GM19351 (cell line): ENCODE measurements at regions not wholly inside any gene's neighbourhood (a gene's known extent, or its start where the extent isn't known, plus 50 kb on each side); places are given as distances from the start of the nearest gene placed in this dataset.
"Not testable (repeated sequence)": the region's sequence is repeated elsewhere in the genome, so short reads cannot be mapped to it uniquely, and the experiment has no call there.

Experiments
- ATAC-seq: cut with Tn5 transposase; IDR thresholded peaks from one replicate; pipeline ENCODE4 v1.9.1; 2021; ENCODE audit warnings: mild to moderate bottlenecking, moderate library complexity; ENCODE audit not compliant: unreplicated experiment

GRCh38 chr1:25011943-25012638 is 82.0 kb upstream of the RUNX3 start:
- ATAC-seq = no peak

- no peak for ATAC-seq
Measured at GRCh38 chr1:25011275-25011674, 81.2 kb upstream of the RUNX3 start.

GRCh38 chr1:25009671-25010262 is 79.7 kb upstream of the RUNX3 start:
- no peak for ATAC-seq

- no peak for ATAC-seq
Measured at GRCh38 chr1:25008192-25008485, 78.1 kb upstream of the RUNX3 start.

GRCh38 chr1:25007390-25008191 is 77.5 kb upstream of the RUNX3 start:
- not testable (repeated sequence) for ATAC-seq

- no peak for ATAC-seq
Measured at GRCh38 chr1:25006770-25007169, 76.7 kb upstream of the RUNX3 start.

GRCh38 chr1:25004355-25004754 is 74.3 kb upstream of the RUNX3 start:
- ATAC-seq = no peak

- ATAC-seq = no peak
Measured at GRCh38 chr1:25003457-25004190, 73.5 kb upstream of the RUNX3 start.

- ATAC-seq = no peak
Measured at GRCh38 chr1:25003000-25003399, 72.9 kb upstream of the RUNX3 start.

- no peak for ATAC-seq
Measured at GRCh38 chr1:25001125-25001915, 71.2 kb upstream of the RUNX3 start.

- no peak for ATAC-seq
Measured at GRCh38 chr1:24999906-25000305, 69.8 kb upstream of the RUNX3 start.

- ATAC-seq = no peak
Measured at GRCh38 chr1:24999426-24999825, 69.3 kb upstream of the RUNX3 start.

- ATAC-seq = no peak
Measured at GRCh38 chr1:24998563-24999245, 68.6 kb upstream of the RUNX3 start.

- ATAC-seq = no peak
Measured at GRCh38 chr1:24996983-24997893, 67.2 kb upstream of the RUNX3 start.

- ATAC-seq = no peak
Measured at GRCh38 chr1:24996456-24996855, 66.4 kb upstream of the RUNX3 start.

GRCh38 chr1:24995661-24996060 is 65.6 kb upstream of the RUNX3 start:
- no peak for ATAC-seq

- ATAC-seq = no peak
Measured at GRCh38 chr1:24995140-24995539, 65.1 kb upstream of the RUNX3 start.

GRCh38 chr1:24993871-24994580 is 64.0 kb upstream of the RUNX3 start:
- ATAC-seq = no peak
